ENCODE measurements at regions not wholly inside any gene's neighbourhood (a gene's known extent, or its start where the extent isn't known, plus 50 kb on each side); places are given as distances from the start of the nearest gene placed in this dataset.
A peak's percentile ranks its signal among the peaks of the same experiment; 100 is the strongest.

DNA sequence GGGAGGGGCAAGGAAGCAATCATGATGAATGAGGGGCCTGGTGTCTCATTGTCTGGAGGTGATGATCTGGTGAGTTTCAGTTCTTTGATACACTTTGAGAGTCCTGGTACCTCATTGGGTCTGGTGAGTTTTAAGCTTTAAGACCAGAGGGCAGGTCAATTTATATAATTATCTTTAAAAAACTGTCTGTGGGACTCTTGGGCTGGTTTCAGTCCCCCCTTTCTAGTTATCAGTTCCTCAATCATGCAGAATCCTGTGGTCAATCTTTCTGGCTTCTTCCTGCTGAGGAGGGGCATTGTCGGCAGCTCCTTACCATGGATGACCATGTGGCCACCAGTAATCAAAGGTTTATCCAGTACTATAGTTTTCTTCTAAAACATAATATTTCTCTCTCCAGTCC lies 789.1 kb downstream of the PCDH18 start:
- DNase-seq, result no peak

- DNase-seq, result no peak
Observed at GRCh38 chr4:136742333-136742732, 790.0 kb downstream of the PCDH18 start.

DNA sequence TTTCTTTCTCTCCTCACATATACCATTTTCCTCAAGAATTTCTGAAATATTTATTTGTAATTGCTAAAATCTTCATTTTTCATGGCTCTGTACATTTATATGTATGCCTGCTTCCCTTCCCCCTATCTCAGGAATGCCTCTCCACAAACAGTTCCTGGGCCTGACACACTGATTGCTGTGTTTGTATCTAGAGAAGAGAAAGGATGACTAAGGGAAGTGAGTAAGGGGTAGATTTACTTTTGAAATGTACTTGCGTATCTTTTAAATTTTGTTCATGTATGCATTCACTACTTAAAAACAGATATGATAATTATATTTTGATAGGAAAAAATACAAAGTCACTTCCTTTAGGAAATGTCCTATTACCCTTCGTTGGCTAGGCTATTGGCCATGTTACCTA lies 790.8 kb downstream of the PCDH18 start:
- no peak for DNase-seq

DNA sequence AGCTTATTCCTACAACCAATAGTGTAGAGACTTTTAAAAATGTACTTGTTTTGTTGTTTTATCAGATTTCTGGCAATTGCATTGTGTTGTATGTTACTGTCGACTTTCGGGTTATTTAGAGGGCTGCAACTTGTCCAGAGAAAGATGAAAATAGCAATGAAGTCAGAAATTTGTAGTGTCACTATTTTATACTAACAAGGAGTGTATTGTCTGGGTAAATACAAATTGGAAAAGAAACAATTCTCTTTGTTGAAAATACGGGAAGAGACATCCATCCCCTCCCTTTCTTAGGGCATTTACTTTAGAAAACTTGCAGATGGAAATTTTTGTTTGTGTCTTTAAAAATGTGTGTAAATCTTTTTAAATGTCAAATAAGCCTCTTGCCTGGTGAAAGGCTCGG lies 792.0 kb downstream of the PCDH18 start:
- no peak for DNase-seq

DNA sequence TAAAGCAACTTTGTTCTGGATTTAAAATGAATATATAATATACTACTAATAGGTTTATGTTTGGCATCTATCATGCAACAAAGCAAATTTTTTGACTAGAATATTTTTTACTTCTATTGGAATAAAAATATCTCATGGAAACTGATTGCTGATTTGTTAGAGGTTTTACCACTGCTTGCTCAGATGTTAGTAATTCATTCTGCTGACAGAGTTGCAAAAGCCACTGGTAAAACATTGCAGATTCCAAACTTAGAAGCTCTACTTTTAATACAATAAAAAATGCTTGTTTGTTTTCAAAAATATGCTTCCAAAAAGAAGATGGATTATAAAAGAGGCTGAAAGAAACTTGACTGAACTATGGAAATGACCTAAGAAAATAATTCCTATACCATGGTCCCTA lies 795.2 kb downstream of the PCDH18 start:
- DNase-seq, result no peak

- DNase-seq, result no peak
Observed at GRCh38 chr4:136731025-136731424, 801.3 kb downstream of the PCDH18 start.

DNA sequence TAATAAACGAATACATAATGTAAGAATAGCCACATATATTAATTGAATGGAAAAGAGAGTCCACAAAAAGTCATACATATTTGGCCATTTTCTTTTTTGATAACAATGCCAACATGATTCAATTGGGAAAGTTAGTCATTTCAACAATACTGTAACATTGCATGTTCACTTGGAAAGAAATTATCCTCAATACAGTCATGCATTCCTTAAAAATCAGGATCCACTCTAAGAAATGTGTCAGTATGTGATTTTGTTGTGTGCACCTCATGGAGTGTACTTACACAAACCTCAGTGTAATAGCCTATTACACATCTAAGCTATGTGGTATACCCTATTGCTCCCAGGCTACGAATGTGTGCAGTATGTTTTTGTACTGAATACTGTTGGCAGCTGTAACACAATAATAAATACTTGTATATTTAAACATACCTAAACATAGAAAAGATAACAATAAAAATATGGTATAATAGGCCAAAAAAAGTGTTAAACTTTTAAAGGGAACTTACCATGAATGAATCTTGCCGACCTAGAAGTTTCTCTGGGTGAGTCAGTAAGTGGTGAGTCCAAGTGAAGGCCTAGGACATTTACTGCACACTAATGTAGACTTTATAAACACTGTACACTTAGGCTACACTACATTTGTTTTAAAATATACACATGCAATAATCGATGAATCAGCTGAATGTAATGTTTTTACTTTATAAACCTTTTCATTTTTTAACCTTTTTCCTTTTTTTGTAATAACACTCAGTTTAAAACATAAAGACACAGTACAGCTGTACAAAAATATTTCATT lies 806.8 kb downstream of the PCDH18 start:
- no peak for DNase-seq

- no peak for DNase-seq
Observed at GRCh38 chr4:136713140-136713539, 819.2 kb downstream of the PCDH18 start.

DNA sequence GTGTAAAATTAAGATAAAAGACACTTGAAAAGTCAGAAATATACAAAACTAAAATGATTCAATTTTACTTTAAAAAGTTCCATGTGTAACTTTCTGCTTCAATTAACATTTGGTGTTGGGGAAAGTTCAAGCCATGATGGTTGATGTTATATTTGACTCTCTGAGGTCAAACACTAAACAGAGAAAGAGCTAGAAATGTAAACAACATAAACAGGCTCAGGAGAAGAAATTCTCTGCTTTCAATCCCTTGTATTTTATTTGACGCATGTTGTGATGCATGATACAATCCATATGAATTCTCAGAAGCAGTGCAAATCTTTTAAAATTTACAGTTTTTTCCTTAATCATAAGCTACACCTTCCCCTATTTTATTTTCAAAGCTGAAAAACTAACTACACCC lies 822.4 kb downstream of the PCDH18 start:
- DNase-seq, result no peak

- DNase-seq, result no peak
Observed at GRCh38 chr4:136706942-136707341, 825.4 kb downstream of the PCDH18 start.

- no peak for DNase-seq
Observed at GRCh38 chr4:136699905-136700304, 832.4 kb downstream of the PCDH18 start.

DNA sequence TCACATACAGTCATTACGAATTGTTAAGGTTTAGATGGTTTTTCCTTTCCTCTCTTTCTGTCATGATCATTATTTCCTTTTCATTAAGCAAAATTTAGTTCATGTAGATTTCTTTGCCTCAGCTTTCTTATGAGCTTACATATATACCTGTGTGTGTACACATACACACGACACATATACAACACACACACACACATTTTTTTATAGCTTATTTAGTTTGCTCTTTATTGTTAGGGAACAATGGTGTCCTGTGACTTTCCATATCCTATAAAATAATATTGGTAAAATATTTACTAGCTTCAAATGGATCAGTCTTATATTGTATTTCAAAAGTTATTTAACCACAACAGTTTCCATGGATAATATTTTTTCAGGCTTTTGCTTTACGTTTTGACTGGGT lies 840.7 kb downstream of the PCDH18 start:
- DNase-seq, result no peak

- DNase-seq, result no peak
Observed at GRCh38 chr4:136690360-136690759, 841.9 kb downstream of the PCDH18 start.

DNA sequence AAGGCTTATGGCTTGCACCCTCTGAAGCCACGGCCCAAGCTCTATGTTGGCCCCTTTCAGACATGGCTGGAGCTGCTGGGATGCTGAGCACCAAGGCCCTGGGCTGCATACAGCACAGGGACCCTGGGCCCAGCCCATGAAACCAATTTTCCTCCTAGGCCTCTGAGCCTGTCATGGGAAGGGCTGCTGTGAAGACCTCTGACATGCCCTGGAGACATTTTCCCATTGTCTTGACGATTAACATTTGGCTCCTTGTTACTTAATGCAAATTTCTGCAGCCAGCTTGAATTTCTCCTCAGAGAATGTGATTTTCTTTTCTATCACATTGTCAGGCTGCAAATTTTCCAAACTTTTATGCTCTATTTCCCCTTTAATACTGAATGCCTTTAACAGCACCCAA lies 844.7 kb downstream of the PCDH18 start:
- DNase-seq, result no peak

DNA sequence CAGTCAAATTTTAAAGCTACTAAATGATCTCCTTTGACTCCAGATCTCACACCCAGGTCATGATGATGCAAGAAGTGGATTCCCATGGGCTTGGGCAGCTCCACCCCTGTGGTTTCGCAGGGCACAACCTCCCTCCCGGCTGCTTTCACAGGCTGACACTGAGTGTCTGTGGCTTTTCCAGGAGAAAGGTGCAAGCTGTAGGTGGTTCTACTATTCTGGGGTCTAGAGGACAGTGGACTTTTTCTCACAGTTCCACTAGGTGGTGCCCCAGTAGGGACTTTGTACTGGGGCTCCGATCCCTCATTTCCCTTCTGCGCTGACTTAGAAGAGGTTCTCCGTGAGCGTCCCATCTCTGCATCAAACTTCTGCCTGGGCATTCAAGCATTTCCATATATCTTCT lies 845.2 kb downstream of the PCDH18 start:
- no peak for DNase-seq

GRCh38 chr4:136680761-136681160 lies 851.5 kb downstream of the PCDH18 start:
- DNase-seq, result no peak

DNA sequence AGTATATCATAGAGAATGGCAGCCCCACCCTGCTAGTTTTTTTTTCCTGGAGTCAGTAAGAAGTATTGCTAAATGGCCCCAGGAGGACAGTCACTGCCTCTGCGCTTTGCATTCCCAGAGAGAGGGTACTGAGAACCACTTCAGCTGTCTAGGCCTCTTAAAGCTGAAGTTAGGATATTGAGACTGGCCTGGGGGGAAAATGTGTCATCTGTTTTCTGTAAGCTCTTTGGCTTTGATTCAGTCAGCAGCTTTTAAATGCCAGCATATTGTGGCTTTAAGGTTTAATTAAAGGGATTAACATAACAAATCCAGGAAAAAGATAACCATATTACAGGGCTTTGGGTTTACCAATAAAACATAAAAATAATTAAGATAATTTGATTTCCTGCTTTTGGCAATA lies 852.0 kb downstream of the PCDH18 start:
- no peak for DNase-seq

- DNase-seq, result no peak
Observed at GRCh38 chr4:136670265-136670664, 862.0 kb downstream of the PCDH18 start.

DNA sequence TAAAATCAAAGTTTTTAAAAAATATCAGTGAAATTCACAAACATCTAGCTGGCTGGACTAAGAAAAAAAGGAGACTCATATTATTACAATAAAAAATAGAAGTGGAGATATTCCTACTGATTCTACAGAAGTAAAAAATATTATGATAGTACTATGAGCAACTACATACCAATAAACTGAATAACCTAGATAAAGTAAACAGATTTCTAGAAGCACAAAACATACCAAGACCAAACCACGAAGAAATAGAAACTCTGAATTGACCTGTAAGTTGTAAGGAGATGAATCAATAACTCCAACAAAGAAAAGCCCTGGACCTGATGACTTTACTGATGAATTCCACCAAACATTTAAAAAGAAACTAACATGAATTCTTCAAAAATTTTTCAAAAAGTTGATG lies 867.3 kb downstream of the PCDH18 start:
- DNase-seq, result no peak

DNA sequence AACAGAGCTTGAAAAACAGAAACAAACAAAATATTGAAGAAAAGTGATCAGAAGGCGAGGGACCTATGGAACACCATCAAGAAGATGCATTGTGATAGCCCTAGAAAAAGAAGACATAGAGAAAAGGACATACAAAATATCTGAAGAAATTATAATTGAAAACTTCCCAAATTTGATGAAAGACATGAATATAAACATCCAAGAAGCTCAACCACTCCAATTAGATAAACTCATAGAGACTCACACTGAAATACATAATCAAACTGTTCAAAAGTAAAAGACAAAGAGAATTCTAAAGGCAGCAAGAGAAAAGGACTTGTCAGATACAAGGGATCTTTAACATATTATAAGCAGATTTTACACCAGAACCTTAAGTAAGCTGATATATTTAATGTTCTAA lies 869.8 kb downstream of the PCDH18 start:
- no peak for DNase-seq

DNA sequence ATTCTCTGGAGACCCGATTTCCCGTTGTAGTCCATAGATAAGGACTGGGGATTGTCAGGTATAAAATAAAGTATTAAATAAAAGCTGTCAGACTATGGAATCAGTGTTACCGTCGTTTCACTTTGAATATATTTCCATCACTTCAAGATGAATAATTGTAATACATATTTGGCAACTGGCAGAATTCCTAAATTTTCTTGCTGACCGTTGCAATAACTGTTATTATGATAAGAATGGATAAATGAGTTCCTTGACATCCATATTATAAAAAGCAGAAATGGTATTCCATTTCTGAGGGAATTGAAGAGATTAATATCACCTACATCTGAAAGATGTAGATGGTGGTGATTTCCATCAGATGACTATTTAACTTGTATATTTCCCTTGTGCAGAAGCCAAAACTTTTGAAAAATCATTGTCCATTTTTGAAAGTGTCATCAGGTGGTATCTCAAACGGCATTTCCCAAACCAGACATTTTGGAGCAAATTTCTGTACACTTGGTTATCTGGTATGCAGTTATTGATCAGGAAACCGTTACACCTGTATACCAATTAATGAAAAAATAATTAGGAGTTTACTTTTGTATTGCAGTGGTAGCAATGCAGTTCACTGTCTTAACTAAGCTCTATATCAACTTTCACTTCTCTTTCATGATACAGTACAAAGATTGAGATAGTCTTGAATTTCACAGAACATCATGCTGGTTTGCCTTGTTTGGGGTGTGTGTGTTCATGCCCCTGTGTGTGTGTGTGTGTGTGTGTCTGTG lies 878.5 kb downstream of the PCDH18 start:
- DNase-seq, result no peak

GRCh38 chr4:136651932-136652331 lies 880.4 kb downstream of the PCDH18 start:
- no peak for DNase-seq

- no peak for DNase-seq
Observed at GRCh38 chr4:136651278-136651667, 881.0 kb downstream of the PCDH18 start.

GRCh38 chr4:136650541-136651277 lies 881.6 kb downstream of the PCDH18 start:
- DNase-seq, result peak; percentile 14

All from CD4-positive, alpha-beta T cell treated with Interleukin-12 subunit alpha and Interleukin-12 subunit beta, for 1 hour (primary cell).